Body of pancreas (tissue), 4 donors: ENCODE measurements at regions not wholly inside any gene's neighbourhood (a gene's known extent, or its start where the extent isn't known, plus 50 kb on each side); places are given as distances from the start of the nearest gene placed in this dataset.

Experiments
- CTCF ChIP-seq, 7 experiments: fragments of 450-650 bp in 4 of 7; fragments of 200-600 bp in 3 of 7; sonication (generic) in 3 of 7; IDR thresholded peaks; one replicate each; pipeline ENCODE4 v1.5.1; 2016 to 2019; ENCODE audit warnings: antibody characterized with exemption in 7 of 7
- POLR2A ChIP-seq, 3 donors: fragments of 450-650 bp; IDR thresholded peaks; one replicate each; pipeline ENCODE4 v1.6.1; 2016; ENCODE audit warnings: antibody characterized with exemption in 3 of 3, mild to moderate bottlenecking in 2 of 3

DNA sequence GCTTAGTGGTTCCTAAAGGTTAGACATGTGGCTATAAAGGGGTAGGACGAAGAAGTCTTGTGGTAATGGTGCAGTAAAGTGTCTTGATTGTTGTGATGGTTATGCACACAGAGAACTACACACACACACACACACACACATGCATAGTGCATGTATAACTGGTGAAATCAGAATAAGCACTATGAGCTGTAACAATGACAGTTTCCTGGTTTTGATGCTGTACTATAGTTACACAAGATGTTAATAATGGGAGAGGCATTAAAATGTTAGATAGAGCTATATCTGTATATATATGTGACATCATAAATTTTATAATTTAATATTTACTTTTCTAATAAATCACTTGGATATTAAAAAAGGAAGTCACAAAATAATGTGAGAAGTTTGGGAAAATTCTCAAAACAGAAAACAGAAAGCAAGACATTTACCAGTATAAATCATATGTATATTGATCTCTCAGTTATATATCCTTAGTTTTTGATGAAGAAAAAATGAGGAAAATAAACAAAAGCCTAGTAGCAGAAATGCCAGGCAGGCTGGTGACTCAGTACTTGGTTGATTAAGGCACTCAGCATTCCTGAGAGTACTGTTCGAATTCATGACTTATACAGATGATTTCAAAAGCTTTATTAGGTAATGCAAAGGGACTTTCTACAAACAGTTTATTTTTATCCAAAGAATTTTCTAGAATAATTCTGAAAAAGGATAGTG, 350.5 kb upstream of the DAB2 start:
- no peak for TF ChIP-seq POLR2A (IDR thresholded peaks at IDR 0.05)
- TF ChIP-seq CTCF (IDR thresholded peaks at IDR 0.05), result no peak
